GM19397 (cell line): ENCODE measurements at regions not wholly inside any gene's neighbourhood (a gene's known extent, or its start where the extent isn't known, plus 50 kb on each side); places are given as distances from the start of the nearest gene placed in this dataset.

Source experiments
- ATAC-seq: cut with Tn5 transposase; IDR thresholded peaks from one replicate; pipeline ENCODE4 v1.9.1; 2021; ENCODE audit warnings: mild to moderate bottlenecking, moderate library complexity; ENCODE audit not compliant: unreplicated experiment

DNA sequence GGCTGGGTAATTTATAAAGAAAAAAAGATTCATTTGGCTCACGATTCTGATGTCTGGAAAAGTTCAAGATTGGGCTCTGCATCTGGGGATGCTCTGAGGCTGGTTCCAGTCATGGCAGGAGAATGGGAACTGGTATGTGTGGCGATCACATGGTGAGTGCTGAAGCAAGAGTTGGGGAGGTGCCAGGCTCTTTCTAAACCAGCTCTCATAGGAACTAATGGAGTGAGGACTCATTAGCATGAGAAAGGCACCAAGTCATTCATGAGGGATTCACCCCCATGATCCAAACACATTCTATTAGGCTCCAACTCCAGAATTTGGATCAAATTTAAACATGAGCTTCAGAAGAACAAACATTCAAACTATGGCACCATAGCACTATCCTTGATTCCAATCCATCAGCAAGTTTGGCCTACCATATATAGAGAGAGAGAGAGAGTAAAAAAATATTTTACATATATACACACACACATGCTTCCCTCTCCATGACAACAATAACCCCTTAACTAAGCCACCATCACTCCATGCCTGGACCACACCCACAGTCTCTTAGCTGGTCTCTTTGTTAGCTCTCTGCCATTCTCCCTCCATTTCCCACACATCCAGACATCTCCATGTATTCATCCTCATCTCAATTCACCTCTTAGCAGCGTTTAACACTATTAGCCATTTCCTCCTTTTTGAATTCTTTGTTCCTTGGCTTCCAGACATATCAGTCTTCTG is 57.9 kb downstream of the NPY start:
- ATAC-seq: no peak

GRCh38 chr7:24343614-24344013 is 59.6 kb downstream of the NPY start:
- no peak for ATAC-seq

DNA sequence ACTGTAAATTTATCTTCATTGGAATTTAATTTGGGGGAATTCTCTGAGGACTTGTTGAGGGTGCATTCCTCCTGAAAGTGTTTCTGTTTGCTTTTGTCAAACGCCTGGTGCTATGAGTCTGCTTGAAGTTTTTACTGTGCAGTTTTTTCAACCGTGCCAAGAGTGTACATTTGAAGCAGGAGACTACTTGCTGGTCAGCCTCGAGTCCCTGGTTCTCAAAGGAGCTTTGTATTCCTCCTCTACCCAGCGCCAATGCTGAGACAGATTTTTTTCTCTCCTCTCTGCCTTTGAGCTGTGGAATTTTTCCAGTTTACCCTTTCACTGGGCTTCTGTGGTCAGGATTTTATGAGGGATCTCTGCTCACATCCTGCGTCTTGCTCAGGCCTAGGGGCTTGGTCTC is 62.1 kb downstream of the NPY start:
- ATAC-seq: no peak

DNA sequence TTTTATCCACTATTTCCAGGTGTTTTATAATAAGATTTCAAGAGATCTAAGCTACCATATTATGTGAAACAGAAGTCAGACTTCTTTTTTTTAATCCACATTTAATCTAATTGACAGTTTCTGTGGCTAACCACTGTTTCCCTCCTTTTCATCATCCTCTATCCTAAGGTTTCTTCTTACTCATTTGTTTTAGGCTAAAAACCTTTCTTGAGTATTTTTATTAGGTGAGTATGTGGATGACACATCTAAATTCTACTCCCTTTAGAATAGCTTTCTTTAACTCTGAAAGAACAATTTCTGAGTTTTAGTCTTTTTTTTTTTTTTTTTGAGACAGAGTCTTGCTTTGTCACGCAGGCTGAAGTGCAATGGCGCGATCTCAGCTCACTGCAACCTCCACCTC is 62.7 kb downstream of the NPY start:
- no peak for ATAC-seq

- no peak for ATAC-seq
These were observed 65.3 kb downstream of the NPY start for GRCh38 chr7:24349339-24349738.

DNA sequence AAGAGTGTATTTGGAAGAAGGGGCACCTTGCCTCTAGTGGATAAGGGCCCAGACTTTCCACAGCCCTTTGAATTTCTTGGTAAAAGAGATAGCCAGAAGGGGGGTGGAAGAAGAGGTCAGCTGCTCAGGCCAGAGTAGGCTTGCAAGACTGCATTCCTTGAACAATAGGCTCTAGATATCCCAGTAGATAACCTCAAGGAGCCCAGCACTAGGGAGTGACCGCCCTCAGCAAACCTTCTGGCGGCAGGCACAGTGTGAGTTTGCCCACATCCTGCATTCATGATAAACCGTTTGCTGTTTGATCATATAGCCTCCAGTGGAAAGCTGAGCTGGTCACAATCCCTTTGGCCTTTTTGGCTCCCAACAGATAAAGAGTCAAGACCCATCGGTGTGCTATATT is 70.5 kb downstream of the NPY start:
- no peak for ATAC-seq

DNA sequence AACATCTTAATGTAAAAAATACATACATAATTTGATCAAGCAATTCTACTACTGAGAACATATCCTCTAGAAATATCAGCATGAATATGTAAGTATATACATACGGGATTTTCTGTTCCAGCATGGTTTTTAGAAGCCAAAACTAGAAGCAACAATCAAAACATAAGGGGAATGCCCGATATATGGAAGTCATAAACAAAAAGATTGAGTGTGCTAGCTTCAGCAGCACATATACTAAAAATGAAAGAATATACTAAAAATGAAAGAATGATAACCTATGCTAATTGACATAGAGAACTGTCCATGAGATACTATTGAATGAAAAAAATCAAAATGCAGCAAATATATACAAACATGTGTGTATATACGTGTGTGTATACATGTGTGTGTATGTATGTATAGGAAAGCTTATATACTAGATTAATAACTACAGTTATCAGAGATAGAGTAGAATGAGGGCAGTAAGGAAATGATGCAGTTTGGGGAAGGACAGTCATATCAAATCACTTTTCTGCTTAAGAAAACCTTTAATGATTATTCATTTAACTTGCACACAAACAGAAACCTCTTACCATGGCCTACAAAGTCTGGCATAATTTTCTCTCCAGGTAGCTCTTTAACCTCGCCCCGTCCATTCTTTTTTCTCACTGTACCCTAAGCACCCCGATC is 72.9 kb downstream of the NPY start:
- ATAC-seq: no peak

- ATAC-seq: no peak
These were observed 77.0 kb downstream of the NPY start for GRCh38 chr7:24361001-24361400.

DNA sequence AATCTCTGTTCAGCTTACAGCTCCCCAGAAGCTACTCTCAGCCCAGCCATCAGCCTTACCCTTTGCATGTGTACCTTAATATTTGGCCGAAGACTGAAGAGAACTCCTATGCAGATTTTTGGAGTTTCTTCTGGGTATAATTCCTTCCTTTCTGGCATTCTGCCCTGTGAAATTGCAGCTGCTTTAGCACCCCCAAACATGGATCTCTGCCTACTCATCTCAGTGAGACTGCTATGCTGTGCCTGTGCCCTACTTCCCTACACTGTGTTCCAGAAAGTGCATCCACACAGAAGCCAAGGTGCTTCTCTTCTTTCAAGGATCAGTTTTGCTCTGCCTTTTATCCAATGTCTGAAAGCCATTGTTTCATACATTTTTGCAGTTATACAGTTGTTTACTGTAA is 81.6 kb downstream of the NPY start:
- no peak for ATAC-seq

DNA sequence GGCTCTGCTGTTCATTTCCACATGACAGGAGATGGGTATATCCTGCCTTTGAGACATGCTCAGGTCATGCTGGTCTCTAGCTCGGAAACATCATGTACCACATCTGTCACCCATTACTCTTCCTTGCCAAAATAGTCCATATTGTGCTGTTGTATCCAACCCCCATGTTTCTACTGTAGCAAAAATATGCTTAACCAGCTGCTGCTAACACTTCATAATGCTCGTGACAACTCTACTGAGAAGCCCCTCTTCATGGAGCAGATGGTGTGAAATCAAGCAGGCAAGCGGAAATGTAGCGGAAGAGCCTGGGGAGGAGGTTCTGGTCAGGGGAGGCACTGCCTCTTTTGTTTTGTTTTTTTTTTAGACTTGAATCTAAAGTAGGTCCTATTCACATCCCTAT is 82.9 kb downstream of the NPY start:
- no peak for ATAC-seq

DNA sequence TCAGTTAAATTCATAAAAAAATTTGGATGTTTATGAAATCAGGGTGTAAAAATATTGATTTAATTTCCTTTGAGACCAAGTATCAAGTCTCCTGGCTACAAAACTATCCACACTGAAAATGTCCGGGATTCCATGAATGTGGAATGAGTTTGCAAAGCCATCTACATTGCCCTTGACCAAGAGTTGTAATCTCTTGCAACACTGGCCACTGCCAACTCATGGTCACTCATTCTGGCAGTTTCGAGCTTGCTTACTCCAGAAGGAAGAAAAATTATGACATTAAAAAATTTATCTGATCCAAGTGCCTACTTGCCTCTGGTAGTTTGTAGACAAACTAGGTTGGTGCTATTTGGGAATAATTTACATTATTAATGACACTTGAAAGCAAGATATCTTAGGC is 84.2 kb downstream of the NPY start:
- ATAC-seq: no peak

GRCh38 chr7:24370541-24370940 is 86.6 kb downstream of the NPY start:
- no peak for ATAC-seq

- no peak for ATAC-seq
These were observed 89.3 kb downstream of the NPY start for GRCh38 chr7:24372961-24373955.

DNA sequence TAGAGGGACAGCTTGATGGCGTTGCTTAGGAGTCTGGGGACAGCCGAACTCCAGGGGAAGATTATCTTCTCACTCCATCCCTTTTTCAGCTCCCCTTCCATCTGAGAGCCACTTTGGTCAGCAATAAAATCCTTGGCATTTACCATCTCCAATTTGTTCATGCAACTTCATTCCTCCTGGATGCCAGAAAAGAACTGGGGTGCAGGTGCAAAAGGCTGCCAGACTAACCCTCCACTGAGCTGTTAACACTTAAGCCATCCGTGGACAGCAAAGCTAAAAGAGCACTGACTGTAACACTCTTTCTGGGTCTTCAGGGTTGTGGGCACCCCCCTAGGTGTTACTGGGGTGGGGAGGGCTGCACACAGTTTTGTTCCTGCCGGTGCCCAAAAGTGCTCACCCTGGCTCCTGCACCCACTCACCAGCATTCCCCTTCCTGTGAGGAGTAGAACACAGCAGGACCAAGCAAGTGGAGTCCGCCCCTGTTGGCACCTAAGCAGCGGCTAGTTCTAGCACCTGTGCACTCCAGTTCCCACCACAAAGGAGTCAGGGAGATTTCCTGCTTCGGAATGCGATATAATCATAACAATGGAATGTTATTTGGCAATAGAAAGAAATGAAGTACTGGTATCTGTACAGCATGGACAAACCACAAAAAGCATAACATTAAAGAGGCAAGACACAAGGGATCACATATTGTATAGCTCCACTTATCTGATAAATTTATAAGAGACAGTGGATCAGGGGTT is 95.1 kb downstream of the NPY start:
- no peak for ATAC-seq

DNA sequence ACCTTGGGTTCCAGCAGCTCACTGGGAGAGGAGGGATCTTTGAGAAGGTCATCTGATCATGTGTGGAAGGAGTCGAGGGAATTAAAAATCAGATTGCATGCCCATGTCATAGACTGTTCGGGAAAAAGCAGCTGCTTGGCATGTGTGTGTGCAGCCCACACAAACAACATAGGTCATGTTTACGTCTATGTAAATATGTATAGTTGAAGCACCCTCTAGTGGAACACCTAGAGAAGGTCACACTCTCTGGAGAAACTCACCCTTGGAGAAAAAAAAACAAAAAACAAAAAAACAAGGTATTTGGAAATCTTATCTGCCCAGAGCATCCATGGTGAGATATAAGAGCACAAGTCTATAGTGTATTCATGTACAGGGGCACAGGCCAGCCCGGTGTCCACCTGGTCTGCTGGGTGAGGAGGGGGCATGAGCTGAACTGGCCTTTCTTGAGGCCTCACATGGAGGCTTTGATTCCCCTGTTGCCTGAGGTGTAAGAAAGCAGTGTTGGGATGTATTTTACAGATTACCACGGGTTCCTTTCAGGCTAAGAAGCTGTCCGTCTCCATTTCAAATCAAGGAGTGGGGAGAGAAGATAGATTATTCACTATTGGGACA is 98.0 kb downstream of the NPY start:
- ATAC-seq: no peak

GRCh38 chr7:24383055-24383454 is 99.1 kb downstream of the NPY start:
- no peak for ATAC-seq

- ATAC-seq: no peak
These were observed 100.5 kb downstream of the NPY start for GRCh38 chr7:24384362-24385030.

DNA sequence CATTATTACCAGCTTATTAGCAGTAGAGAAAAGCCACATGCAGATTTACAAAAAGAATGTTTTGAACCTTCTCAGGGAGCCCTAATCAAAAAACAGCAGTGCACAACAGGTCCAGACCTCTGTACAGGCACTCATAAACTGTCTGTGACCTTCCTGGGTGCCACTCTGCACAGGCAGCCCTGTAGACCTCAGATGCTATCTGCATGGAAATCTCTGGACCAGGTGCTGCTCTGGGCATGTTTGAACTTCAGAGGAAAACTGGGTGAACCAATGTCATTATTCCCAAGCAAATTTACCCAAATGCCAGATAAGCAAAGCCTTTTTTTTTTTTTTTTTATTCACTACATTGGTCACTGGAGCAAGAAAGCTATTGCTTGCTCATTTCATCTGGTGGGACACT is 104.2 kb downstream of the NPY start:
- ATAC-seq: no peak

GRCh38 chr7:24390376-24391157 is 106.6 kb downstream of the NPY start:
- ATAC-seq: no peak
